Naive thymus-derived CD4-positive, alpha-beta T cell (primary cell): ENCODE measurements at regions not wholly inside any gene's neighbourhood (a gene's known extent, or its start where the extent isn't known, plus 50 kb on each side); places are given as distances from the start of the nearest gene placed in this dataset.
"Not testable (repeated sequence)": the region's sequence is repeated elsewhere in the genome, so short reads cannot be mapped to it uniquely, and the experiment has no call there.

Experiments used
- ATAC-seq: fragments of 150-1000 bp; cut with Tn5 transposase; 2 replicates; pipeline ENCODE4 v1.10.0; 2021; ENCODE audit warnings: mild to moderate bottlenecking, moderate library complexity
- CTCF ChIA-PET: fragments of 350-600 bp; sonication (Branson Sonifier 250); formaldehyde crosslinking; loops from one replicate; lab custom pipeline; 2021; ENCODE audit warnings: antibody characterized with exemption; lab: Charles Lee
- POLR2A ChIA-PET: fragments of 350-600 bp; sonication (Branson Sonifier 250); formaldehyde crosslinking; loops from one replicate; lab custom pipeline; 2021; ENCODE audit warnings: antibody characterized with exemption, inconsistent platforms; lab: Charles Lee
- DNase-seq, 9 donors: peaks; one replicate each; pipeline versions ENCODE4 v3.0.0 to v3.0.0-alpha.2; 2020 to 2022; ENCODE audit warnings: mixed read lengths in 1 of 9
- H3K27ac ChIP-seq: one replicate; pipeline ENCODE4 v1.7.0; 2013; ENCODE audit warnings: mild to moderate bottlenecking, low read depth, low read length, moderate library complexity
- H3K27me3 ChIP-seq, 2 donors: one replicate each; pipeline ENCODE4 v1.7.0; 2013; ENCODE audit warnings: low read length in 2 of 2, mild to moderate bottlenecking in 2 of 2, moderate library complexity in 2 of 2; ENCODE audit not compliant: control insufficient read depth in 2 of 2, insufficient read depth in 2 of 2
- H3K36me3 ChIP-seq, 3 experiments: 1 replicate in 2 of 3; 2 replicates in 1 of 3; pipeline ENCODE4 v1.7.0; 2013; ENCODE audit warnings: low read length in 3 of 3, mild to moderate bottlenecking in 3 of 3, moderate library complexity in 1 of 3; ENCODE audit not compliant: insufficient read depth in 3 of 3, control insufficient read depth in 2 of 3
- H3K4me1 ChIP-seq, 2 donors: one replicate each; pipeline ENCODE4 v1.7.0; 2013; ENCODE audit warnings: low read length in 2 of 2, mild to moderate bottlenecking in 2 of 2, moderate library complexity in 1 of 2; ENCODE audit not compliant: control insufficient read depth in 2 of 2, insufficient read depth in 2 of 2
- H3K4me3 ChIP-seq: 2 replicates; pipeline ENCODE4 v1.7.0; 2013; ENCODE audit warnings: mild to moderate bottlenecking, low read length
- H3K9me3 ChIP-seq, 3 experiments: 1 replicate in 2 of 3; 2 replicates in 1 of 3; pipeline ENCODE4 v1.7.0; 2013; ENCODE audit warnings: low read length in 3 of 3; ENCODE audit not compliant: control insufficient read depth in 2 of 3
- H3K27ac Mint-ChIP-seq, 9 donors: one replicate each; pipeline ENCODE4 v1.8.0; 2020 to 2022; ENCODE audit warnings: mixed read lengths in 9 of 9, mild to moderate bottlenecking in 8 of 9, moderate library complexity in 5 of 9, inconsistent platforms in 2 of 9
- H3K27me3 Mint-ChIP-seq, 5 donors: one replicate each; pipeline ENCODE4 v1.8.0; 2021 to 2022; ENCODE audit warnings: mixed read lengths in 5 of 5, mild to moderate bottlenecking in 1 of 5
- H3K36me3 Mint-ChIP-seq, 5 donors: one replicate each; pipeline ENCODE4 v1.8.0; 2020 to 2022; ENCODE audit warnings: mixed read lengths in 5 of 5, mild to moderate bottlenecking in 3 of 5, inconsistent platforms in 1 of 5
- H3K4me1 Mint-ChIP-seq, 7 donors: one replicate each; pipeline ENCODE4 v1.8.0; 2020 to 2022; ENCODE audit warnings: mixed read lengths in 7 of 7, mild to moderate bottlenecking in 3 of 7, inconsistent platforms in 1 of 7
- H3K4me3 Mint-ChIP-seq, 10 donors: one replicate each; pipeline ENCODE4 v1.8.0; 2020 to 2022; ENCODE audit warnings: mild to moderate bottlenecking in 10 of 10, mixed read lengths in 10 of 10, moderate library complexity in 6 of 10, inconsistent platforms in 2 of 10
- H3K9me3 Mint-ChIP-seq, 11 donors: one replicate each; pipeline ENCODE4 v1.8.0; 2020 to 2022; ENCODE audit warnings: mixed read lengths in 11 of 11, mild to moderate bottlenecking in 4 of 11, inconsistent platforms in 1 of 11, moderate library complexity in 1 of 11
- intact Hi-C, 2 donors: fragments of 100-400 bp; cut with micrococcal nuclease; formaldehyde crosslinking; loops; one replicate each; pipeline ENCODE4 v1.15.1; 2023

GRCh38 chr1:95538242-95538641 lies 304.2 kb downstream of the RWDD3 start:
- intact Hi-C loops, H3K36me3 Mint-ChIP-seq, H3K4me3 ChIP-seq, H3K4me1 Mint-ChIP-seq, H3K36me3 ChIP-seq, H3K4me1 ChIP-seq, CTCF ChIA-PET, H3K27me3 Mint-ChIP-seq, H3K4me3 Mint-ChIP-seq, ATAC-seq, H3K27ac ChIP-seq, H3K27ac Mint-ChIP-seq, H3K9me3 ChIP-seq, POLR2A ChIA-PET, H3K27me3 ChIP-seq, DNase-seq: not testable (repeated sequence)
- H3K9me3 Mint-ChIP-seq = peaks cover 0 to 11% (median 2%) of the 10 kb centered on the region in 11 donors

- Histone ChIP-seq H3K4me3 (no peak overlapping the region), H3K4me1 (no peaks in the 10 kb centered on the region), H3K27me3 (no peaks in the 10 kb centered on the region), H3K27ac (no peak overlapping the region), H3K36me3 (no peaks in the 10 kb centered on the region), H3K9me3 (no peaks in the 10 kb centered on the region)
- ChIA-PET CTCF (no interaction called here), POLR2A (no interaction called here)
- H3K27ac Mint-ChIP-seq = no peak overlapping the region
- peaks cover 0 to 3% (median 0%) of the 10 kb centered on the region in 11 donors for H3K9me3 Mint-ChIP-seq
- H3K36me3 Mint-ChIP-seq = no peaks in the 10 kb centered on the region
- no peaks in the 10 kb centered on the region for H3K4me1 Mint-ChIP-seq
- H3K4me3 Mint-ChIP-seq = no peak overlapping the region
- ATAC-seq = no peak
- H3K27me3 Mint-ChIP-seq = no peaks in the 10 kb centered on the region
- intact Hi-C loops = no loop called here
- DNase-seq = no peak
Measured at GRCh38 chr1:95542936-95543335, 308.9 kb downstream of the RWDD3 start.

GRCh38 chr1:95547005-95547404 lies 313.0 kb downstream of the RWDD3 start:
- Histone ChIP-seq H3K36me3 (no peaks in the 10 kb centered on the region), H3K4me1 (no peaks in the 10 kb centered on the region), H3K27ac (no peak overlapping the region), H3K9me3 (no peaks in the 10 kb centered on the region), H3K27me3 (no peaks in the 10 kb centered on the region), H3K4me3 (no peak overlapping the region)
- Mint-ChIP-seq H3K9me3 (peaks cover 0 to 9% (median 2%) of the 10 kb centered on the region in 11 donors), H3K4me3 (no peak overlapping the region), H3K4me1 (no peaks in the 10 kb centered on the region), H3K36me3 (no peaks in the 10 kb centered on the region), H3K27ac (no peak overlapping the region), H3K27me3 (no peaks in the 10 kb centered on the region)
- intact Hi-C loops = no loop called here
- CTCF ChIA-PET = no interaction called here
- no peak for ATAC-seq
- POLR2A ChIA-PET = no interaction called here
- DNase-seq = no peak

- Mint-ChIP-seq H3K4me1 (no peaks in the 10 kb centered on the region), H3K27ac (no peak overlapping the region), H3K4me3 (no peak overlapping the region), H3K36me3 (no peaks in the 10 kb centered on the region), H3K27me3 (no peaks in the 10 kb centered on the region), H3K9me3 (peaks cover 0 to 9% (median 2%) of the 10 kb centered on the region in 11 donors)
- POLR2A ChIA-PET = no interaction called here
- Histone ChIP-seq H3K4me3 (no peak overlapping the region), H3K27me3 (no peaks in the 10 kb centered on the region), H3K4me1 (no peaks in the 10 kb centered on the region), H3K36me3 (no peaks in the 10 kb centered on the region), H3K9me3 (no peaks in the 10 kb centered on the region), H3K27ac (no peak overlapping the region)
- no peak for DNase-seq
- intact Hi-C loops = no loop called here
- CTCF ChIA-PET = no interaction called here
- no peak for ATAC-seq
Measured at GRCh38 chr1:95548211-95548610, 314.2 kb downstream of the RWDD3 start.

GRCh38 chr1:95551201-95551600 lies 317.2 kb downstream of the RWDD3 start:
- no peaks in the 10 kb centered on the region for H3K36me3 ChIP-seq
- no peaks in the 10 kb centered on the region for H3K4me1 Mint-ChIP-seq
- POLR2A ChIA-PET = no interaction called here
- H3K9me3 ChIP-seq = no peaks in the 10 kb centered on the region
- CTCF ChIA-PET = interaction anchor here (0.7 kb wide), 1 partner anchor 50 kb away, joined by 3 read pairs; no protein-coding TSS in a partner anchor
- ATAC-seq = no peak
- H3K27ac Mint-ChIP-seq = no peak overlapping the region
- DNase-seq = no peak
- no peaks in the 10 kb centered on the region for H3K36me3 Mint-ChIP-seq
- intact Hi-C loops = no loop called here
- H3K27me3 ChIP-seq = no peaks in the 10 kb centered on the region
- no peak overlapping the region for H3K4me3 Mint-ChIP-seq
- peaks cover 0 to 11% (median 8%) of the 10 kb centered on the region in 11 donors for H3K9me3 Mint-ChIP-seq
- no peak overlapping the region for H3K27ac ChIP-seq
- no peaks in the 10 kb centered on the region for H3K4me1 ChIP-seq
- H3K4me3 ChIP-seq = no peak overlapping the region
- no peaks in the 10 kb centered on the region for H3K27me3 Mint-ChIP-seq

GRCh38 chr1:95553595-95553994 lies 319.6 kb downstream of the RWDD3 start:
- Mint-ChIP-seq H3K27ac (no peak overlapping the region), H3K36me3 (no peaks in the 10 kb centered on the region), H3K9me3 (peaks cover 7 to 31% (median 14%) of the 10 kb centered on the region in 11 donors), H3K4me3 (no peak overlapping the region), H3K27me3 (no peaks in the 10 kb centered on the region), H3K4me1 (no peaks in the 10 kb centered on the region)
- Histone ChIP-seq H3K27ac (no peak overlapping the region), H3K9me3 (no peaks in the 10 kb centered on the region), H3K4me1 (no peaks in the 10 kb centered on the region), H3K36me3 (no peaks in the 10 kb centered on the region), H3K27me3 (no peaks in the 10 kb centered on the region), H3K4me3 (no peak overlapping the region)
- ATAC-seq = no peak
- CTCF ChIA-PET = no interaction called here
- POLR2A ChIA-PET = no interaction called here
- no peak for DNase-seq
- intact Hi-C loops = no loop called here

GRCh38 chr1:95554408-95554807 lies 320.4 kb downstream of the RWDD3 start:
- H3K36me3 Mint-ChIP-seq = no peaks in the 10 kb centered on the region
- intact Hi-C loops = no loop called here
- Histone ChIP-seq H3K36me3 (no peaks in the 10 kb centered on the region), H3K4me1 (no peaks in the 10 kb centered on the region), H3K27ac (no peak overlapping the region), H3K27me3 (no peaks in the 10 kb centered on the region), H3K4me3 (no peak overlapping the region), H3K9me3 (no peaks in the 10 kb centered on the region)
- ChIA-PET CTCF (no interaction called here), POLR2A (no interaction called here)
- H3K4me3 Mint-ChIP-seq = no peak overlapping the region
- DNase-seq = no peak
- H3K9me3 Mint-ChIP-seq = peaks cover 8 to 39% (median 18%) of the 10 kb centered on the region in 11 donors
- no peak overlapping the region for H3K27ac Mint-ChIP-seq
- H3K27me3 Mint-ChIP-seq = no peaks in the 10 kb centered on the region
- ATAC-seq = no peak
- no peaks in the 10 kb centered on the region for H3K4me1 Mint-ChIP-seq
